GM18511 (cell line): ENCODE measurements at regions not wholly inside any gene's neighbourhood (a gene's known extent, or its start where the extent isn't known, plus 50 kb on each side); places are given as distances from the start of the nearest gene placed in this dataset.

ENCODE experiments used
- ATAC-seq: cut with Tn5 transposase; IDR thresholded peaks from one replicate; pipeline ENCODE4 v1.9.1; 2021; ENCODE audit warnings: mild to moderate bottlenecking, moderate library complexity; ENCODE audit not compliant: unreplicated experiment

DNA sequence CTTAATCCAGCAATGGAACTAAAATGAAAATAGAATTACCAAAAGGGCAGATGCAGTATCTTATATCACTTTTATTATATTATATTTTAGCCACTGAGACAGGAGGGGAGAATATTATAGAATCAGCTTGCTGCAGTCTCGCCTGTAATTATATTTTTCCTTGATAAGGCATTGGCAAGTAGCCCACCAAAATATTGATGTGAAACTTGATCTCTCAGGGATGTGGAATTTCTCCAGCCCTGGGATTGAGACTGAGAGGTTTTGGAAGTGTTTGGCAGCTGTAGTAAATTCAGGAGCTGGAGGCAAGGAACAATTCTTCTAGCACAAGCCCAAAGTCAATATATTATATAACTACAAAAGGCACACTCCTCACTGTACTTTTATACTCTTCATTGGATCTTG is 142.1 kb upstream of the ADAMTSL1 start:
- no peak for ATAC-seq

- no peak for ATAC-seq
Observed at GRCh38 chr9:18333157-18333556, 140.8 kb upstream of the ADAMTSL1 start.

GRCh38 chr9:18335825-18336224 is 138.1 kb upstream of the ADAMTSL1 start:
- no peak for ATAC-seq

DNA sequence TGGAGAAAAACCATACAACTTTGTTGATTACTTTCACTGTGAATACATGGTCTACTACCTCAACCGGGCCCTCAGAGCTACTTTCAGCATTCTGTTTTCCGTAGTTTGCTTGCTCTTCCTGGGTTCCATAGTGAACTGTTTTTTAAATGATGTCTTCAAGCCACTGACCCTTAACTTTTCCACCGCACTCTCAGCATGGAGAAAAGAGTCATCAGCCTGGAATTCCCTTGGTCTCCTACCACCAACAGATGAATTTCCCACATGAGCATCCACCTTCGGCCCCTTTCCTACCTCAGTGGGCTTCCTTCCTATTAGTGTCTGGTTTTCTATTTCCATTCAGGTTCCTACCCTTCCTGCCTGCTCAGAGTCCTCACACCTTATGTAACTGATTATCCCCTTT is 135.9 kb upstream of the ADAMTSL1 start:
- ATAC-seq: no peak

DNA sequence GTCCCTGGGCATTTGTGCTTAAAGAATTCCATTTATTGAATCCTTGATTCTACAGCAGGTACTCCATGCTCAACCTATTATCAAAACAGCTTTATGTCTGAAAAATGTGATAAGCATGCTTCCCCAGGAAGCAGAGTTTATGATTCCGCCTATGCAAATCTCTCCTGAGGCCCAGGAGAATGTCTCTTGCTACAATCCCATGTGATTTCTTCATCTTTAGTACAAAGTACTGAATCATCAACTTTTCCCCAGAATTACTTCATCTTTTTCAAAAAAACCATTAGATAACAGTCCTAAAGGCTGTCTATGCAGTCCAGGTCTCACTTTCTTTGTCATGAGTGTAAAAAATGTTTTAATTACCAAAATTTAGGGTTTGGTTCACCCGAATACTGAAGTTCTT is 130.2 kb upstream of the ADAMTSL1 start:
- no peak for ATAC-seq

DNA sequence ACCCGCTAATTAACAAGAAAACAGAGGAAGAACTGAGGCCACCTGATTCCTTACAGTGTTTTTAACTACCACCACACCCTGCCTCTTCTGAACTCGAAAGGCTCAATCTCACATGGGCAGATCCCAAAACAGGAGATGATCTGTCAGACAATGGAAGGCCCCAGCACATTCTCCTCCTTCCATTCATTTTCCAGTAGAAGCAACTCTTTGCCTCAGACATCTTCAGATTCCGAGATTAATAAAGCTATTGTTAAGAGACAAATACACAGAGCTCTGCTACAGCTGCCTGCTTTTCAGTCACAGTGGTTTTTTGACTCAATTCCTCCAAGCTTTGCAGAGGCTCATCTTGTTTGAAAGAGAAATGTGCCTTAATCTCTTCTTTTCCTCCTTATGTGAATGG is 127.2 kb upstream of the ADAMTSL1 start:
- no peak for ATAC-seq

DNA sequence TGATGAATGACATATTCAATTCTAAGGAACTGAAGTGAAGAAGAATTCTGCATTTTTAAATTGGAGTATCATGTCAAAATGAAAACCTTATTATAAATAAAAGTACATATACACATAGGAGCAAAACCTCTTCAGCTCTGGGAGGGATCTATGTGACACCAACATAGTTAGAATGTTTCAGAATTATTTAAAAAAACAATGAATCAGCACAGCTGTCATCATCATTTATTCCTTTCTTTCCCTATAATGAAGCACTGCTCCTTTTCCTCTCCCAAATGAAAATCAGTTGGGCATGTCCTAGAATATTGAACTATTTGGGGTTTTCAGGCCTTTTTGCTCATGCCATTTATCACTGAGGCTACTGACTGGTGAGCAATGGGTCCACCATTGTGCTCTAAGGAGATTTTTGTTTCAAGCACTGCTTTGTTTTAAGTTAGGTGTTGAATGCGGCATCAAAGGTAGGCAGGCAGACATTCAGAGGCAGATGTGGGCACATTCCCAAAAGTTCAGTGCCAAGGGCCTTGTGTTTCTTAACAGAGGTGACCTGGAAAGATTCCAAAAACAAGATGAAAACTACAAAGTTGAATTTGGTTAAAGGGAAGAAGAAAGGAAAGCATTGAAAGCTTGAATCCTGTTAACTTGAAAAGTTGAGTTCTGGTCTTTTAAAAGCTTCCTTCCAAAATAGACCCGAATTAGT is 126.4 kb upstream of the ADAMTSL1 start:
- ATAC-seq: no peak

GRCh38 chr9:18348083-18348475 is 125.9 kb upstream of the ADAMTSL1 start:
- ATAC-seq: no peak

DNA sequence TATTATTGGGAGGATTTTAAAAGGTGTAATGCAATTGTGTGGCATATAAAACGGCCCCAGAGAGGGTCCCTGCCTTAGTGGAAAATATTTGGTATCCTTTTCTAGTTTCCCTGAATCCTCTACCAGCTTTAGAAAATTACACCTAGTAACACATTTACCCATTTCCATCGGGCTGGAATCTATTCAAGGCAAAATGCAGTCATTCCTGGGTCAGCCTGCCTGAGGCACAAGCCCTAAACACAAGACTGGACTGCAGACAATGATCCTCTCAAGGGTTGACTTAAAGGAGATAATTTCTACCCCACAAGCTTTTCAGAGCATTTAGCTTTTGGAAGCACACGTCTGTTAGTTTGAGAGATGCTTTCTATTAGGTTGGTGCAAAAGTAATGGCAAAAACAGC is 124.4 kb upstream of the ADAMTSL1 start:
- ATAC-seq: no peak

DNA sequence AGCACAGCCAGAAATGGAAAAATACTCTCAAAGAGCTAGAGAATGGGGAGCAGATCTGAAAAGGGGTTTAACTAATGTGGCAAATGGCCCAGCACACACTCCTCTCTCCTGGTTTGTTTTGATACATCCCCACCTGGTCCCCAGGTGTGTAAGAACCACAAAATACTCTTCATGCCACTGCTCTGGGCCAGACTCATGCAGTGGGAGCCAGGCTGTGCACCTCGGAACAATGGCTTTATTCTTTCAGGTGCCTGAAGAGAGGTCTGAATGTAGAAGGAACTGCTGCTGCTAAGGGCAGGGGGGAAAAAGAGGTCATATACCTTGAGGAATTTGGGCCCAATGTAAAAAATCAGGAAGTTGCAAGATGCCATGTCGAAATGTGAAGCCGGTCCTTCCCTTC is 123.9 kb upstream of the ADAMTSL1 start:
- ATAC-seq: no peak

GRCh38 chr9:18350995-18351595 is 122.9 kb upstream of the ADAMTSL1 start:
- no peak for ATAC-seq

DNA sequence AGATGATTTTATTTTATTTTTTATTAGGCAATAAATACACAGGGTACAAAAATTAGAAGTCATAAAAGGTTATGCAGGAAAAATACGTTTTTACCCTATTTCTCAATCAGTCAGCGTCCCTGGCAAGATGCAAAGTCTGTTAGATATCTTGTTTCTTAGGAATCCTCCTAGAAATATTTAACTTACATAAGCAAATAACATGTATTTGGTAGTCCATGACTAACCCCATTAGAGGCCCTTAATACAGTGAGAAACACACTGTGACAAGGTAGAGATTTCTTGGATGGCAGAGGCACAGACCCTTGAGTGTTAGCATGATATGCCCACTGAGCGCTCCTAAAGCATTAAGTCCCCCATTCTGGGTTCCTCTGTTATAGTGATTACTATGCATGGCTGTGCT is 121.2 kb upstream of the ADAMTSL1 start:
- ATAC-seq: no peak

- ATAC-seq: no peak
Observed at GRCh38 chr9:18353473-18353872, 120.5 kb upstream of the ADAMTSL1 start.

- ATAC-seq: no peak
Observed at GRCh38 chr9:18357321-18357720, 116.6 kb upstream of the ADAMTSL1 start.

DNA sequence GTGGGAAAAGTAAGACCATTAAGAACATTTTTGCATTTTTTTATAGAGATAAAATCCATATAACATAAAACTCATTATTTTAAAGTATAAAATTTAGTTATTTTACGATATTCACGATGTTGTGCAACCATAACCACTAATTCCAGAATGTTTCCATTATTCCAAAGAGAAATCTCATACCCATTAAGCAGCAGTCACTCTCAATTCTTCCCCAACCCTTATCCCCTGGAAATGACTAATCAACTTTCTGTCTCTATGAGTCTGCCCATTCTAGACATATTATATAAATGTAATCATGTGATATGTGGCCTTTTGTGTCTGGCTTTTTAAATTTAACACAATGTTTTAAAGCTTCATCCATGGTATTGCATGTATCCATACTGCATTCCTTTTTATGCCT is 115.6 kb upstream of the ADAMTSL1 start:
- ATAC-seq: no peak

- no peak for ATAC-seq
Observed at GRCh38 chr9:18359335-18359734, 114.6 kb upstream of the ADAMTSL1 start.

GRCh38 chr9:18360005-18360404 is 113.9 kb upstream of the ADAMTSL1 start:
- no peak for ATAC-seq

DNA sequence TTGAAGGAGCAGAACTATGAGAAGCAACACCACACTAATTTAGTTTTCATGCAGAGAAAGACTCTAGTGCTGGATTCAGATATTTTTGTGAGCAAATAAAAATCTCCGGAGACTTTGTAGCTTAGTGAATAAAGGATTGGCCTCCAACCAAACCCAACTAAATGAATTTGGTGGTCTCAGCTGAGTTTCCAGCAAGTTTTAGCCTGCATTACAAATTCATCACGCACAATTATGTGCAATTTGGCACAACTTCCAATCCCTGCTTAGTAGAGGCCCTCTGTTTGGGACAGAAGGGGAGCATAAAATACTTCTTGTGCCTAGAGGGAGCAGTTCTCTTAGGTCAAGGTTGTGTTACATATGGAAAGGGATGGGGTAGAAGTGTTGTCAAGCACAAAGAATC is 112.3 kb upstream of the ADAMTSL1 start:
- no peak for ATAC-seq

- no peak for ATAC-seq
Observed at GRCh38 chr9:18362166-18362565, 111.8 kb upstream of the ADAMTSL1 start.

- peak; percentile 63 for ATAC-seq
Observed at GRCh38 chr9:18362901-18363685, 110.9 kb upstream of the ADAMTSL1 start.

- no peak for ATAC-seq
Observed at GRCh38 chr9:18365651-18366050, 108.3 kb upstream of the ADAMTSL1 start.

- peak; percentile 77 for ATAC-seq
Observed at GRCh38 chr9:18366184-18366583, 107.8 kb upstream of the ADAMTSL1 start.
